Pancreas (tissue), 10 donors: ENCODE measurements at regions not wholly inside any gene's neighbourhood (a gene's known extent, or its start where the extent isn't known, plus 50 kb on each side); places are given as distances from the start of the nearest gene placed in this dataset.

Experiments
- ATAC-seq, 4 donors: fragments of 200-7000 bp; cut with Tn5 transposase; one replicate each; pipeline versions ENCODE4 v1.8.0 to v1.9.1; 2020; ENCODE audit warnings: mild to moderate bottlenecking in 4 of 4, moderate library complexity in 4 of 4
- DNase-seq, 6 donors: peaks; one replicate each; pipeline ENCODE4 v3.0.0-alpha.2; 2020
- FAIRE-seq: peaks from 2 replicates; lab custom pipeline; 2012; peaks lifted over from hg19 to GRCh38; lab: Jason Lieb, UNC
- H3K27ac ChIP-seq, 4 donors: fragments of 200-600 bp; sonication (generic); 1 replicate in 3 of 4; 2 replicates in 1 of 4; pipeline versions ENCODE4 v1.5.0 to v1.8.0; 2020
- H3K27me3 ChIP-seq, 4 donors: fragments of 200-600 bp; one replicate each; pipeline ENCODE4 v1.8.0; 2021
- H3K36me3 ChIP-seq, 3 donors: fragments of 200-600 bp; sonication (generic) in 1 of 3; one replicate each; pipeline versions ENCODE4 v1.5.0 to v1.8.0; 2020 to 2021
- H3K4me1 ChIP-seq, 3 donors: fragments of 200-600 bp; one replicate each; pipeline ENCODE4 v1.8.0; 2021
- H3K4me3 ChIP-seq, 4 donors: fragments of 200-600 bp; sonication (generic) in 2 of 4; one replicate each; pipeline versions ENCODE4 v1.5.0 to v1.8.0; 2020 to 2021
- H3K9me3 ChIP-seq, 4 donors: fragments of 200-600 bp; one replicate each; pipeline ENCODE4 v1.8.0; 2021
- CTCF ChIP-seq, 4 donors: fragments of 200-600 bp; sonication (generic) in 3 of 4; IDR thresholded peaks; one replicate each; pipeline versions ENCODE4 v1.5.0 to v1.8.0; 2021; ENCODE audit warnings: antibody characterized with exemption in 4 of 4
- WGBS, 2 donors: extraction: QIAGEN DNeasy Blood & Tissue Kit; methylation state at CpG; one replicate each; pipeline ENCODE4 v1.1.7; 2013; 5-methylcytosine and 5-hydroxymethylcytosine counted together
- intact Hi-C, 3 donors: fragments of 100-400 bp; cut with DNase I; formaldehyde crosslinking; loops; one replicate each; pipeline versions ENCODE4 v1.11.1 to v1.14.2; 2022
- donor health status: healthy with polysubstance abuse.
- donor health status: DM: no; HTN: no; CAD: no; lungs with moderate emphysema.
- donor health status: DM: no; HTN: no; CAD: no.
- donor health status: control.
- donor health status: control.
- donor health status: Bipolar disorder and iron deficiency.
- donor health status: DM: yes; HTN: yes; CAD: no.
- donor health status: DM: no; HTN: no; CAD: no.
- donor health status: DM: no; HTN: no; CAD: no.
- donor health status: DM: yes; HTN: yes; CAD: no.

- 61 to 84% methylated on average over 3 of the region's 3 CpGs for WGBS, 2 donors
- no peak for ATAC-seq
Measured at GRCh38 chr2:17289669-17290068, 228.6 kb downstream of the RAD51AP2 start.

GRCh38 chr2:17287183-17287582, 231.1 kb downstream of the RAD51AP2 start:
- Histone ChIP-seq H3K4me3 (no peak overlapping the region), H3K27me3 (no peaks in the 10 kb centered on the region), H3K4me1 (no peaks in the 10 kb centered on the region), H3K36me3 (no peaks in the 10 kb centered on the region), H3K9me3 (no peaks in the 10 kb centered on the region), H3K27ac (no peak overlapping the region)
- intact Hi-C loops: no loop called here
- FAIRE-seq (no peak), DNase-seq (no peak), ATAC-seq (no peak)
- WGBS, 2 donors: 67 to 76% methylated on average over 1 of the region's 1 CpG
- TF ChIP-seq CTCF (IDR thresholded peaks at IDR 0.05): no peak

More at GRCh38 chr2:17289669-17290068, 228.6 kb downstream of the RAD51AP2 start:
- TF ChIP-seq CTCF (IDR thresholded peaks at IDR 0.05): no peak
- Histone ChIP-seq H3K9me3 (no peaks in the 10 kb centered on the region), H3K27me3 (no peaks in the 10 kb centered on the region), H3K27ac (no peak overlapping the region), H3K4me1 (no peaks in the 10 kb centered on the region), H3K4me3 (no peak overlapping the region), H3K36me3 (no peaks in the 10 kb centered on the region)
- DNase-seq: no peak
- peak; percentile 32 for FAIRE-seq
- intact Hi-C loops: no loop called here

- no peak for ATAC-seq
- WGBS, 2 donors: 69 to 74% methylated on average over 5 of the region's 5 CpGs
Measured at GRCh38 chr2:17282826-17283225, 235.4 kb downstream of the RAD51AP2 start.

GRCh38 chr2:17282245-17282644, 236.0 kb downstream of the RAD51AP2 start:
- FAIRE-seq (no peak), ATAC-seq (no peak), DNase-seq (no peak)
- Histone ChIP-seq H3K9me3 (no peaks in the 10 kb centered on the region), H3K4me1 (no peaks in the 10 kb centered on the region), H3K27ac (no peak overlapping the region), H3K36me3 (no peaks in the 10 kb centered on the region), H3K4me3 (no peak overlapping the region), H3K27me3 (no peaks in the 10 kb centered on the region)
- WGBS, 2 donors: 78 to 90% methylated on average over 1 of the region's 1 CpG
- no peak for TF ChIP-seq CTCF (IDR thresholded peaks at IDR 0.05)
- intact Hi-C loops: no loop called here

More at GRCh38 chr2:17282826-17283225, 235.4 kb downstream of the RAD51AP2 start:
- FAIRE-seq (no peak), DNase-seq (no peak)
- H3K27me3 ChIP-seq: no peaks in the 10 kb centered on the region
- no peak overlapping the region for H3K27ac ChIP-seq
- intact Hi-C loops: no loop called here
- no peak overlapping the region for H3K4me3 ChIP-seq
- no peaks in the 10 kb centered on the region for H3K36me3 ChIP-seq
- no peaks in the 10 kb centered on the region for H3K4me1 ChIP-seq
- no peak for TF ChIP-seq CTCF (IDR thresholded peaks at IDR 0.05)
- H3K9me3 ChIP-seq: no peaks in the 10 kb centered on the region

- FAIRE-seq (no peak), ATAC-seq (no peak), DNase-seq (no peak)
- Histone ChIP-seq H3K27ac (no peak overlapping the region), H3K4me3 (no peak overlapping the region), H3K9me3 (no peaks in the 10 kb centered on the region), H3K4me1 (no peaks in the 10 kb centered on the region), H3K27me3 (no peaks in the 10 kb centered on the region), H3K36me3 (no peaks in the 10 kb centered on the region)
- intact Hi-C loops: no loop called here
- no peak for TF ChIP-seq CTCF (IDR thresholded peaks at IDR 0.05)
- WGBS, 2 donors: 64 to 69% methylated on average over 1 of the region's 1 CpG
Measured at GRCh38 chr2:17276220-17276619, 242.0 kb downstream of the RAD51AP2 start.
